Activated CD8-positive, alpha-beta memory T cell treated with anti-CD3 and anti-CD28 coated beads, Interleukin-2, amount 50 U/mL, for 24 hours (primary cell): ENCODE measurements at regions not wholly inside any gene's neighbourhood (a gene's known extent, or its start where the extent isn't known, plus 50 kb on each side); places are given as distances from the start of the nearest gene placed in this dataset.
"Not testable (repeated sequence)": the region's sequence is repeated elsewhere in the genome, so short reads cannot be mapped to it uniquely, and the experiment has no call there.

Experiments
- DNase-seq: peaks from one replicate; pipeline ENCODE4 v3.0.0-alpha.2; 2020; ENCODE audit errors: extremely low read depth

DNA sequence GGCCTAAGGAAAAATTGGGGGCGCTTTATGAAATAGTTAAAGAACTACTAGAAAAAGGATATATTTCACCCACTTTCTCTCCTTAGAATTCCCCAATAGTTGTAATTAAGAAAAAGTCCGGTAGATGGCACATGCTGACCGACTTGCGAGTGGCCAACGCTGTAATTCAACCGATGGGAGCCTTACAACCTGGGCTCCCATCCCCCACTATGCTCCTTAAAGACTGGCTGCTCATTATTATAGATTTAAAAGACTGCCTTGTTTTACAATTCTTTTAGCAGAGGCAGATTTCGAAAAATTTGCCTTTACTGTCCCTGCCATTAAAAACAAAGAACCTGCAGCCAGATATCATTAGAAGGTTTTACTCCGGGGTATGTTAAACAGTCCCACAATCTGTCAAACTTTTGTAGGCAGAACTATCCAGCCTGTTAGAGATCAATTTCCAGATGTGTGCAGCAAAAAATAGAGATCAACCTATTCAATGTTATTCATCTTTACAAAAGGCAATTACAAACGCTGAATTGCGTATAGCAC lies 58.5 kb upstream of the PRSS16 start:
- no peak for DNase-seq

- DNase-seq: no peak
Observed at GRCh38 chr6:27190126-27190525, 57.4 kb upstream of the PRSS16 start.

- DNase-seq: not testable (repeated sequence)
Observed at GRCh38 chr6:27194453-27194852, 53.0 kb upstream of the PRSS16 start.

DNA sequence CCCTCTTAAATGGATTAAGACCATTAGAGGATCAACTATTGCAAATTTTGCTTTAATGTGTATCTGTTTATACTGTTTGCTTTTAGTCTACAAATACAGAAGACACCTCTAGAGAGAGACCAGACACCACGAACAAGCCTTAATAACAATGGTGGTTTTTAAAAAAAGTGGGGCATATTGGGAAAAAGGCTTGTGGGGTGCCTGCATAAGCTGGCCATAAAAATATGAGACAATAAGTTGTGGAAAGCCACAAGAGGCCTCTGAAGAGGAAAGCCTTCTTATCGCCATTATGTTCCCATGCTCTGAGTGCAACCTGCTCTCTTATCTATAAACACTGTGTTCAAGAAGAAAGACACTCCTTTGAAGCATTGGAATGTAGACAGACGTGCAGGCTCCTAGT lies 52.0 kb upstream of the PRSS16 start:
- DNase-seq: not testable (repeated sequence)
